ENCODE measurements at regions not wholly inside any gene's neighbourhood (a gene's known extent, or its start where the extent isn't known, plus 50 kb on each side); places are given as distances from the start of the nearest gene placed in this dataset.

DNA sequence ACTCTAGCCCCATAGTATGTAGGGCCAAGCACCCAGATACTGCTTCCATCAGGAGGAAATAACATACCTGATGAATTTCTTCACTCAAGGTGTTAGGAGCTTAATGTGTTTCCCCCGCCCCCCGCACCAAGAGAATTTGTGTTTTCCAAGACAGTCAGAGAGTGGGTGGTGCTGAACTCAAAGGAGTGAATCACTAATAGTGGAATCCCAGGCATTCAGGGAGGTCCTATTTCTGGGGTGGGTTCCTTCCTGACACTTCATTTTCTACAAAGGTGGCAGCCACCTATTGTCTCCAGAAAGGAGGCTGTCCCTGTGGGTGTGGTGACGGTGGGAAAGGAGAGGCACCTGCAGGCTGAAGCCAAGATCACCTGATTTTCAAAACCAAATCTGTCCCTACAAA is 50.8 kb upstream of the ELF5 start:
- DNase-seq, result peak; percentile 69

- no peak for DNase-seq
Observed at GRCh38 chr11:34564807-34565241, 51.2 kb upstream of the ELF5 start.

GRCh38 chr11:34565417-34566207 is 52.0 kb upstream of the ELF5 start:
- no peak for DNase-seq

DNA sequence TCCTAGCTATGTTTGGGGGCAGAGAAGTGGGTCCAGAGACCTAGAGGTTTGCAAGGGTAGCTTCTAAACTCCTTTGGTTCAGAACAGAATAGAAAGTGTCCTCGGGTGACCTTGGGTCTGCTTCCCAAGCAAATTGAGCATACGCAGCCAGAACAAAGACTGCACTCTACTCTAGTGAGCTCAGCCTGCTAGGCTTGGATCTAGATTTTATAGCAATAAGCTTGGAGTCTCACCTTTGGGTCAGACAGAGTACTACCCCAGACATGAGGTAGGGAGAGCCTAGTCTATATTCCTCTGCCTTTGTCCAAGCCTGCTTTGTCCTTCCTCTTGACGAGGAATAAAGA is 52.6 kb upstream of the ELF5 start:
- DNase-seq, result no peak

GRCh38 chr11:34566736-34567135 is 53.1 kb upstream of the ELF5 start:
- DNase-seq, result no peak

GRCh38 chr11:34567733-34568132 is 53.2 kb upstream of the EHF start:
- no peak for DNase-seq

DNA sequence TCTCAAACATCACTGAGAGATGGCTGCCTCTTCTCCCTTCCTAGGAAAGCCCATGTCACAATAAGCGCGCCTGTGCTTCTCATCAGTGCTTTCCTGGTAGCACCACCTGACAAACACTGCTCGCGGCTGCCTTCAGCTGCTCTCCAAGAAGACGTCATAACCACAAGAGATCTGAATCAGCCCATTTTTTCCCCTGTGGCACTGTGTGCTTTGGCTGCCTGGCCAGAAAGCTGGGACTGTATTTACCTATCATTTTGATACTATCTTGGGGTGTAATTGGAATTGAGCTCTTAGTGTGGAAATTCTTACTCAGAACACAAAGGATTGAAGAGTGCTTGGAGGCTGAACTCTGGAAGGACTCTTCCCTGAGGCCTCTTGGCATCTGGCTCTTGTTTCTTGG is 50.3 kb upstream of the EHF start:
- DNase-seq, result peak; percentile 57

All from islet precursor cell (in vitro differentiated cells).